SKM-1 treated with dmso at 0.1 percent for 144 hours (cell line): ENCODE measurements at regions not wholly inside any gene's neighbourhood (a gene's known extent, or its start where the extent isn't known, plus 50 kb on each side); places are given as distances from the start of the nearest gene placed in this dataset.

Experiments used
- DNase-seq: peaks from one replicate; lab custom pipeline; 2025; ENCODE audit not compliant: unreplicated experiment; lab: John Stamatoyannopoulos, UW

DNA sequence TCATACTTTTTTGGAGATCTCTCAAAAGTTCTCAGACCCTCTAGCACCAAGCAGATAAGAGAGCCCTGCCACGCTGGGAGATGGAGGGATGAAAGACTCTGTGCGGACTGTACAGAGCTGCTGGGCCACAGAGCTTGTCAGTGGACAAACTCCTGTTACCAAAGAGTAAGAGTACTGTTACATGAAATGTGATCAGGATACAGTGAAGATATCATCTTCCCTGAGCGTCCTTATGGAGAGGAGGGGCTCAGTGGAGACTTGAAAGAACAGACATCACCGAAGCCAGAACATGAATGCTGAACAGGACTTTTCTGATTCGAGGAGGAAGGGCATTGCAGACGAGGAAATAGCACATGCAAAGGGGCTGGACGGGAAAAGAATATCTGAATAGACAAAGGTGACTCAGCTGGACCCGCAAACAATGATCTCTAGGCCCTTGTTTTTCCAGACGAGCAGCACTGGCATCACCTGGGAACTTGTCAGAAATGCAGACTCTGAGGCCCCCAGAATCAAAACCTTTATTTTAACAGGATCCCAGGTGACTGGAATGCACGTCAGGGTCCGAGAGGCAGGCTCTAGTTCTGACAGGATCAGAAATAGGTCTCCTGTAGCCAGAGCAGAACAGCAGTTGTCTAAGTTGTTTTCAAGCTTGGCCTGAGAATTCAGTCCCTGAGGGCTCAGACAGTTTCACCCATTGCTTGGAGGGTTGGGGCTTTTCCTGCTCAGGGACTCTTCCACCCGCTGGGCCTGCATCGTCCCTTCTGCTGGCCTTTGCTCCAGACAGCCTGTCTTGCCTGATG is 277.9 kb downstream of the RPLP1 start:
- no peak for DNase-seq

- no peak for DNase-seq
Observed at GRCh38 chr15:69731081-69731330, 278.4 kb downstream of the RPLP1 start.

GRCh38 chr15:69731581-69731980 is 279.0 kb downstream of the RPLP1 start:
- no peak for DNase-seq

DNA sequence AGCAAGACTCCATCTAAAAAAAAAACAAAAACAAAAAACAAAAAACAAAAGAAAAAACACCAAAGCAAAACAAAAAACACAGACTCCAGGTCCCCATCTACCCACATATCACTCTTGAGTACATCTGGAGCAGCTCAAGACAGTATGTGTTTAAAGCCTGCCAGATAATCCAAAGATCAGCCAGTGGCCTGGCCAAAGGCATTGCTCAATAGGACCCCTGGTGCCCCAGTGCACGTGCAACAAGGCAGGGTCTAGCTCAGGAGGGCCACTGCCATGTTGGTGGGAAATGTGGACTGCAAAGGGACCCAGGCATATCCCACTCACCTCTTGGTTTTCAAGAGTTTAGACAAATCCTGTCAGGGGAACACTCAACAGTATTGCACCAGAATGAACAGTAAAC is 279.5 kb downstream of the RPLP1 start:
- DNase-seq: no peak

- DNase-seq: no peak
Observed at GRCh38 chr15:69734699-69735098, 282.1 kb downstream of the RPLP1 start.

GRCh38 chr15:69735121-69735520 is 282.5 kb downstream of the RPLP1 start:
- DNase-seq: no peak

DNA sequence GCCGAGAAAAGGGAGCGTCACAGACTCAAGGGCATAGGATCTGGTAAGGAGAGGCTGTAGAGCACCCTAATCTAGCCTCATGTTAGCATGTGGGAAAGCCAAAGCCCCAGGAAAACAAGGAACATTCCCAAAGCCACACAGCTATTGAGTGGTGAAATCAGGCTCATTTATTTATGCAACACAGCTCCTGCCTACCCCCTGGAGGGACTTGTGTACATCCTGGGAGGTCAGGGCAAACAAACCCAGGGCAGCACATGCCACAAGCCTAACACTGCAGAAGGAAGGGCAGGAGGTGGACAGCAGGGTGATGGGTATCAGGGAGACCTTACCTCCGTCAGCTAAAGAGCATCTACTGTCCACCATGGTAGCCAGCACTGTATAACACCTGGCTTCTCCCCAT is 283.5 kb downstream of the RPLP1 start:
- no peak for DNase-seq

GRCh38 chr15:69737916-69738315 is 285.3 kb downstream of the RPLP1 start:
- DNase-seq: no peak

DNA sequence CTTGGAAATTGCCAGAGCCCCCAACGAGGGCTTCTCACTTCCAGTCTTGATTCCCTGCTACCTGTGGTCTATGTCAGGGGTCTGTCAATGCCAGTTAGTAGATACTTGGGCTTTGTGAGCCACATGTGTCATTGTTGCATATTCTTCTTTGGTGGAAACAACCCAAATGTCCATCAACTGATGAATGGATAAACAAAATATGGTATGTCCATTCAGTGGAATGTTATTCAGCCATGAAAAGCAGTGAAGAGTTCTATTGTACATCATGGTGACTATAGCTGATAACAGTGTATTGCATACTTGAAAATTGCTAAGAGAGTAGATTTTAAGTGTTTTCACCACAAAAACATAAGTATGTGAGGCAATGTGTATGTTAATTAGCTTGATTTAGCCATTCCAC is 288.1 kb downstream of the RPLP1 start:
- no peak for DNase-seq

DNA sequence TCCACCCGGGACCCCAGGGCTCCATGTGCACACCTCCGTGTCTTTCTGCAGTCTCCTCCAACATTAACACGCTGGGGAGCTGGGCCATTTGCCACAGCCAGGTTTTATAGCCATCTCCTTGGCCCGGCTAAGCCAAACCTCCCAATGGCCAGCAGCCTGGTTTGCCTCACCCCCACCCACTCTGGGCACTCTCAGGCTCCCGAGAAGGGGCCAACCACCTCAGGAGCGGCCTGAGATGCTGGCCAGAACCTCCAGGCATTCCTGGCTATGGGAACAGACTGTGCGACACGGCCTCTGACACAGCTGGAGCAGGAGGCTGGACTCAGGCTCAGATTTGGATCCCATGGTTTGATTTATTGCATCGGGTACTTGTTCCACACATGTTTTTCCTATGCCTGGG is 289.7 kb downstream of the RPLP1 start:
- no peak for DNase-seq

DNA sequence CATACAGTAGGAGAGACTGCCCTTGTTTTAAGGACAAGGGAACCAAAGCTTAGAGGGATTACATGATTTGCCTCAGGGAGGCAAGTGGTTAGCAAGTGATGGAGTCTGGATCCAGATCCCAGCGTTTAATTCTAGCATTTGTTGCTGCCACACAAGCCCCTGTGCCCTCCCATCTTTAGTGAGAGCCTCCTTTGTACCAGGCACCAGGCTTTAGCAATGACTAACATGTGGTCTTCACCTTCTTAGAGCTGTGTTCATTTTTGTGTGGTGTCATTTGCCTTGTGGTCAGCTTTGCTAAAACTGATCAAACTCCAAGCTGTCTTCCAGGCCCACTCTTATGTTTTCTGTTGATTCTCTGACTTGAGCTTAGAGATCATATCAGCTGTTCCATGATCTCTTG is 290.5 kb downstream of the RPLP1 start:
- DNase-seq: no peak

- no peak for DNase-seq
Observed at GRCh38 chr15:69744391-69745162, 292.0 kb downstream of the RPLP1 start.

- no peak for DNase-seq
Observed at GRCh38 chr15:69747193-69747592, 294.6 kb downstream of the RPLP1 start.

- no peak for DNase-seq
Observed at GRCh38 chr15:69748131-69748530, 295.5 kb downstream of the RPLP1 start.

- DNase-seq: no peak
Observed at GRCh38 chr15:69748576-69749185, 296.1 kb downstream of the RPLP1 start.

GRCh38 chr15:69749274-69749673 is 296.7 kb downstream of the RPLP1 start:
- DNase-seq: no peak

DNA sequence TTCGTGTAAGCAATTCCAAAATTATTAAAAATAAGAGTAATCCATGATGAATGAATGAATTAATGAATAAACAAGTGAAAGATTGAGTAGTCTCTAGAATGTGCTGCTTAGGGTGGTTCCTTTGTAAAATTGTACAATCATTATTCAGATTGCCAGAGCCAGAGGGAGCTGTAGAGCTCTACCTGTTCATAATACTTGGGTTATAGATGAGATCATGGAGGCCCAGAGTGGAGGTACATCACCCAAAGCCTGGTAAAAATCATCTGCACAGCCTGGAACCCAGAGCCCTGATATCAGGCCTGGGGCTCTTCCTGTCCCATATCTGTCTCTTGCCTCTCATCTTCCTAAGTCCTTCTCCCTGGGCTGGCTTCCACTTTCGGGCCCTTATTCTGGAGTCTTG is 297.2 kb downstream of the RPLP1 start:
- no peak for DNase-seq

DNA sequence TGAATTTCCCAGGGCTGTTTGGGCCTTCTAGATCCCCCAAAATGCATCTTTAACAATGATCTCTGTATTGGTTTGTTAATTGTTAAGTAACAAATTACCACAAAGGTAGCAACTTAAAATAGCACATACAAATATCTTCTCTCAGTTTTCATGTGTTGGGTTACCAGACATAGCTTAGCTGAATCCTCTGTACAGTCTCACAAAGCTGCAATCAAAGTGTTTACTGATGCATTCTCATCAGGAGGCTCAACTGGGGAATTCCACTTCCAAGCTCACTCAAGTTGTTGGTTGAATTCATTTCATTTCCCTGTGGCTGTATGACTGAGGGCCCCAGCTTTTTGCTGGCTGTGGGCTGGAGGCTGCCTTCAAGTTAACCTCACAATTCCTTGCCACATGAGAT is 297.6 kb downstream of the RPLP1 start:
- no peak for DNase-seq

DNA sequence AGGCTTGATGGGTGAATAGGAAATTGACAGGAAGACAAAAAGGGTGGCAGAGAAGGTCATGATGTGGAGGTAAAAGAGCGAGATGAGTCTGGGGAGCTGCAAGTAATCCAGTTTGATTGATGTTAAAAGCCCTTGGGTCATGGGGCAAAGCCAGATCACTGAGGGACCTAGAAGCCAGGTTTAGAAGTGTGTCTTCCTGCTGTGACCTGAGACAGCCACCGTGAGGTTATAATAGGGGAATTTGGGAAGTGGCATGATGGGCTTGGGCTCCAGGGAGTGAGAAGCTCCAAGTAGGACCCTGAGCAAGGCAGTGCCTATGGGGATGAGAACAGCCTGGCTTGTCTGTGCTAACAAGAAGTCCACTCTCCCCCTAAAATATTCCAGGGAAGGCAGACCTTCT is 298.5 kb downstream of the RPLP1 start:
- no peak for DNase-seq

- DNase-seq: no peak
Observed at GRCh38 chr15:69751566-69751965, 298.9 kb downstream of the RPLP1 start.

DNA sequence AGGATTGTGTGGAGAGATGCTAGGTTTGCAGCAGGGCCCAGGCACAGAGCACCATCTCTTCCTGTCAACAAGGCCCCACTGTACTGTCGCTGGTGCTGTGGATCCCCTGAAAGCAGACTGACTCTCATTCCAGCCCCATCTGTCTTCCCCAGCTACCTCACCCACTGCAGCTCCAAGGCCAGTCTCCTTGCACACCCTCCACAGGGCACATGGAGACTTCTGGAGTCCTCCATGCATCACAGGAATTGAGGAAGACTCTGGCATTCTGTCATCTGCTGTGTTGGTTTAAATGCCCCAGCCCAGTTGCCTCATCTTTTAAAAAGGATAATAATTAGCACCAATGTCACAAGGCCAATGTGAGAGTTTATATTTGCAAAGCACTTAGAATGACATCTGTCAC is 301.2 kb downstream of the RPLP1 start:
- no peak for DNase-seq

DNA sequence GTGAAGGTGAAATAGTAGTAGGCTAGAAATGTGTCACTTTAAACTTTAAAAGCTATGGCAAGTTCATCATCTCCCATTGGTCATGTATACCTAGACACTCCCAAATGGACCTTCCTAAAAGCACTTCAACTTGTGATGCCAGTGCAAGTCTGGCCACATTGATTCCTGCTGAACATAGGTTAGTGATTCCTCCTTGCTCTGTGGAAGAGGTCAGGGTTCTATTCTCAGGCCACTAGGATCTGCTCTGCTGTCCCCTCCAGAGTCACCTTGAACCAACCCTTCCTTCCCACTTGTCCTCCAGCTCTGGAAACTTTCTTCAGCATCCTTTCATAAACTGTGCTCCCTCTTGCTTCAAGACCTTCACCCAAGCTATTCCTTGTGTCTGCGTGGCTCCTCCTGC is 301.7 kb downstream of the RPLP1 start:
- no peak for DNase-seq
